ENCODE measurements at regions not wholly inside any gene's neighbourhood (a gene's known extent, or its start where the extent isn't known, plus 50 kb on each side); places are given as distances from the start of the nearest gene placed in this dataset.

DNA sequence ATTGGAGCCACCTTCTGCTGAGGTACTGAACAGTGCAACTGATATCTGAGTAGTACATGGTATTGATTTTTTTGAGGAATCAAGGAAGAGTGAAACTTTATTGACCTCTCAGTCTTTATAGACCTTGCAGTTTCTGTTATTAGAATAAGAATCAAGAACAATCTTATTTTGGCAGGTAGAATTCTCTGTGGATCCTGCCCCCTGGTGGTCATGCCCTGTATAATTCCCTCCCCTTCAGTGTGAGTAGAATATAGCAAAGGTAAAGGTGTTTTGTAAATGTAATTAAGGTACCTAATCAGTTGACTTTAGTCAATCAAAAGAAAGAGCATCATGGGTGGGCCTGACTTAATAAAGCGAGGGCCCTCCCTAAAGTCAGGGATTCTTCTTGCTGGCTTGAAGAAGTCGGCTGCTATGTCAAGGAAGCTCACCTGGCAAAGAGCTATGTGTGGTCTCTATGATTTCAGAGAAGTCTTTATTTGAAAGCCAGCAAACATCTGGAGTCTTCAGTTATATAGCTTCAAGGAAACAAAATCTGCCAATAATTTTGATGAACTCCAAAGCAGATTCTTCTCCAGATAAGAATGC is 142.8 kb downstream of the LSM5 start:
- TF ChIP-seq RAD21 (IDR thresholded peaks at IDR 0.05; ENCODE audit: low read depth) (peak; percentile 26), EGR1 (IDR thresholded peaks at IDR 0.05) (no peak), FOXM1 (IDR thresholded peaks at IDR 0.05; ENCODE audit: borderline replicate concordance, low read depth) (no peak)

GRCh38 chr7:32346253-32346652 is 143.9 kb downstream of the LSM5 start:
- TF ChIP-seq, protein P1, sequence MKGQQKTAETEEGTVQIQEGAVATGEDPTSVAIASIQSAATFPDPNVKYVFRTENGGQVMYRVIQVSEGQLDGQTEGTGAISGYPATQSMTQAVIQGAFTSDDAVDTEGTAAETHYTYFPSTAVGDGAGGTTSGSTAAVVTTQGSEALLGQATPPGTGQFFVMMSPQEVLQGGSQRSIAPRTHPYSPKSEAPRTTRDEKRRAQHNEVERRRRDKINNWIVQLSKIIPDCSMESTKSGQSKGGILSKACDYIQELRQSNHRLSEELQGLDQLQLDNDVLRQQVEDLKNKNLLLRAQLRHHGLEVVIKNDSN (IDR thresholded peaks at IDR 0.05), result no peak
- TF ChIP-seq EP300 (IDR thresholded peaks at IDR 0.05; ENCODE audit: borderline replicate concordance), result no peak
- TF ChIP-seq TEAD4 (IDR thresholded peaks at IDR 0.05), result no peak
- TF ChIP-seq EGR1 (IDR thresholded peaks at IDR 0.05), result no peak
- TF ChIP-seq RAD21 (IDR thresholded peaks at IDR 0.05; ENCODE audit: low read depth), result no peak
- no peak for TF ChIP-seq TAF1 (IDR thresholded peaks at IDR 0.05; ENCODE audit: low read depth)

- TF ChIP-seq EGR1 (IDR thresholded peaks at IDR 0.05), result no peak
- TF ChIP-seq NFIC (IDR thresholded peaks at IDR 0.05), result no peak
- no peak for TF ChIP-seq TCF12 (IDR thresholded peaks at IDR 0.05; ENCODE audit: low read depth)
- no peak for TF ChIP-seq TEAD4 (IDR thresholded peaks at IDR 0.05)
- TF ChIP-seq, protein P2, sequence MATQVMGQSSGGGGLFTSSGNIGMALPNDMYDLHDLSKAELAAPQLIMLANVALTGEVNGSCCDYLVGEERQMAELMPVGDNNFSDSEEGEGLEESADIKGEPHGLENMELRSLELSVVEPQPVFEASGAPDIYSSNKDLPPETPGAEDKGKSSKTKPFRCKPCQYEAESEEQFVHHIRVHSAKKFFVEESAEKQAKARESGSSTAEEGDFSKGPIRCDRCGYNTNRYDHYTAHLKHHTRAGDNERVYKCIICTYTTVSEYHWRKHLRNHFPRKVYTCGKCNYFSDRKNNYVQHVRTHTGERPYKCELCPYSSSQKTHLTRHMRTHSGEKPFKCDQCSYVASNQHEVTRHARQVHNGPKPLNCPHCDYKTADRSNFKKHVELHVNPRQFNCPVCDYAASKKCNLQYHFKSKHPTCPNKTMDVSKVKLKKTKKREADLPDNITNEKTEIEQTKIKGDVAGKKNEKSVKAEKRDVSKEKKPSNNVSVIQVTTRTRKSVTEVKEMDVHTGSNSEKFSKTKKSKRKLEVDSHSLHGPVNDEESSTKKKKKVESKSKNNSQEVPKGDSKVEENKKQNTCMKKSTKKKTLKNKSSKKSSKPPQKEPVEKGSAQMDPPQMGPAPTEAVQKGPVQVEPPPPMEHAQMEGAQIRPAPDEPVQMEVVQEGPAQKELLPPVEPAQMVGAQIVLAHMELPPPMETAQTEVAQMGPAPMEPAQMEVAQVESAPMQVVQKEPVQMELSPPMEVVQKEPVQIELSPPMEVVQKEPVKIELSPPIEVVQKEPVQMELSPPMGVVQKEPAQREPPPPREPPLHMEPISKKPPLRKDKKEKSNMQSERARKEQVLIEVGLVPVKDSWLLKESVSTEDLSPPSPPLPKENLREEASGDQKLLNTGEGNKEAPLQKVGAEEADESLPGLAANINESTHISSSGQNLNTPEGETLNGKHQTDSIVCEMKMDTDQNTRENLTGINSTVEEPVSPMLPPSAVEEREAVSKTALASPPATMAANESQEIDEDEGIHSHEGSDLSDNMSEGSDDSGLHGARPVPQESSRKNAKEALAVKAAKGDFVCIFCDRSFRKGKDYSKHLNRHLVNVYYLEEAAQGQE (IDR thresholded peaks at IDR 0.05; ENCODE audit: low read depth), result no peak
- TF ChIP-seq YY1 (IDR thresholded peaks at IDR 0.05; ENCODE audit: low read depth), result no peak
- no peak for TF ChIP-seq FOXM1 (IDR thresholded peaks at IDR 0.05; ENCODE audit: borderline replicate concordance, low read depth)
- TF ChIP-seq EP300 (IDR thresholded peaks at IDR 0.05; ENCODE audit: borderline replicate concordance), result no peak
- TF ChIP-seq CREB1 (IDR thresholded peaks at IDR 0.05; ENCODE audit: low read depth), result no peak
- TF ChIP-seq, protein P3, sequence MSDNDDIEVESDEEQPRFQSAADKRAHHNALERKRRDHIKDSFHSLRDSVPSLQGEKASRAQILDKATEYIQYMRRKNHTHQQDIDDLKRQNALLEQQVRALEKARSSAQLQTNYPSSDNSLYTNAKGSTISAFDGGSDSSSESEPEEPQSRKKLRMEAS (IDR thresholded peaks at IDR 0.05), result no peak
- TF ChIP-seq CEBPB (IDR thresholded peaks at IDR 0.05), result no peak
- no peak for TF ChIP-seq ZBTB7A (IDR thresholded peaks at IDR 0.05; ENCODE audit: low read depth)
- TF ChIP-seq, protein P1 (IDR thresholded peaks at IDR 0.05), result no peak
- TF ChIP-seq TAF1 (IDR thresholded peaks at IDR 0.05; ENCODE audit: low read depth), result no peak
- TF ChIP-seq RAD21 (IDR thresholded peaks at IDR 0.05; ENCODE audit: low read depth), result no peak
These were observed 153.5 kb downstream of the LSM5 start for GRCh38 chr7:32336726-32337125.

- no peak for TF ChIP-seq FOXM1 (IDR thresholded peaks at IDR 0.05; ENCODE audit: borderline replicate concordance, low read depth)
- no peak for TF ChIP-seq TAF1 (IDR thresholded peaks at IDR 0.05; ENCODE audit: low read depth)
- TF ChIP-seq YY1 (IDR thresholded peaks at IDR 0.05; ENCODE audit: low read depth), result no peak
- no peak for TF ChIP-seq ZBTB7A (IDR thresholded peaks at IDR 0.05; ENCODE audit: low read depth)
- TF ChIP-seq NFIC (IDR thresholded peaks at IDR 0.05), result no peak
- TF ChIP-seq EGR1 (IDR thresholded peaks at IDR 0.05), result no peak
These were observed 155.1 kb downstream of the LSM5 start for GRCh38 chr7:32335107-32335506.

GRCh38 chr7:32330602-32331001 is 159.6 kb downstream of the LSM5 start:
- TF ChIP-seq TCF12 (IDR thresholded peaks at IDR 0.05; ENCODE audit: low read depth) (no peak), CEBPB (IDR thresholded peaks at IDR 0.05) (no peak), ZBTB7A (IDR thresholded peaks at IDR 0.05; ENCODE audit: low read depth) (no peak), YY1 (IDR thresholded peaks at IDR 0.05; ENCODE audit: low read depth) (no peak), CREB1 (IDR thresholded peaks at IDR 0.05; ENCODE audit: low read depth) (no peak), RAD21 (IDR thresholded peaks at IDR 0.05; ENCODE audit: low read depth) (no peak), TEAD4 (IDR thresholded peaks at IDR 0.05) (no peak), EP300 (IDR thresholded peaks at IDR 0.05; ENCODE audit: borderline replicate concordance) (no peak), FOXM1 (IDR thresholded peaks at IDR 0.05; ENCODE audit: borderline replicate concordance, low read depth) (no peak), EGR1 (IDR thresholded peaks at IDR 0.05) (no peak), NFIC (IDR thresholded peaks at IDR 0.05) (no peak), TAF1 (IDR thresholded peaks at IDR 0.05; ENCODE audit: low read depth) (no peak)
- TF ChIP-seq, protein P3 (IDR thresholded peaks at IDR 0.05), result no peak
- TF ChIP-seq, protein P1 (IDR thresholded peaks at IDR 0.05), result no peak
- TF ChIP-seq, protein P2 (IDR thresholded peaks at IDR 0.05; ENCODE audit: low read depth), result no peak

- TF ChIP-seq TEAD4 (IDR thresholded peaks at IDR 0.05), result no peak
- no peak for TF ChIP-seq YY1 (IDR thresholded peaks at IDR 0.05; ENCODE audit: low read depth)
- no peak for TF ChIP-seq EP300 (IDR thresholded peaks at IDR 0.05; ENCODE audit: borderline replicate concordance)
- TF ChIP-seq FOXM1 (IDR thresholded peaks at IDR 0.05; ENCODE audit: borderline replicate concordance, low read depth), result no peak
- TF ChIP-seq, protein P3 (IDR thresholded peaks at IDR 0.05), result no peak
- TF ChIP-seq, protein P2 (IDR thresholded peaks at IDR 0.05; ENCODE audit: low read depth), result no peak
These were observed 164.1 kb downstream of the LSM5 start for GRCh38 chr7:32326078-32326477.

Measured in Ishikawa (cell line).